ENCODE measurements at regions not wholly inside any gene's neighbourhood (a gene's known extent, or its start where the extent isn't known, plus 50 kb on each side); places are given as distances from the start of the nearest gene placed in this dataset.
"Not testable (repeated sequence)": the region's sequence is repeated elsewhere in the genome, so short reads cannot be mapped to it uniquely, and the experiment has no call there.

GRCh38 chr15:99467338-99467720, 98.5 kb upstream of the MEF2A start:
- H3K9me3 ChIP-seq (ENCODE audit: control insufficient read depth in 2 of 2, low read length in 2 of 2): peaks cover 8 to 12% of the 10 kb centered on the region in 2 experiments
- H3K27ac ChIP-seq (ENCODE audit: insufficient read depth, low read length, poor library complexity, severe bottlenecking): no peak overlapping the region
- H3K27me3 ChIP-seq (ENCODE audit: control insufficient read depth, insufficient read depth, low read length): no peaks in the 10 kb centered on the region
- H3K36me3 ChIP-seq (ENCODE audit: control insufficient read depth, insufficient read depth, low read length): no peaks in the 10 kb centered on the region
- H3K4me1 ChIP-seq (ENCODE audit: control insufficient read depth, insufficient read depth, low read length, poor library complexity, severe bottlenecking): no peaks in the 10 kb centered on the region
- ATAC-seq (ENCODE audit: low read depth in 2 of 2) (no peak), DNase-seq (no peak)
- Mint-ChIP-seq H3K9me3 (peaks cover 1 to 23% (median 11%) of the 10 kb centered on the region in 7 donors), H3K4me1 (peaks cover 0 to 2% (median 0%) of the 10 kb centered on the region in 4 donors), H3K27me3 (peaks cover 5% of the 10 kb centered on the region), H3K27ac (peak overlapping the region in 1 of 3 donors; percentile 20), H3K36me3 (no peaks in the 10 kb centered on the region), H3K4me3 (no peak overlapping the region)
- no peak overlapping the region for H3K4me3 ChIP-seq (ENCODE audit: low read depth, low read length)

- Histone ChIP-seq H3K9me3 (ENCODE audit: control insufficient read depth in 2 of 2, low read length in 2 of 2) (peaks cover 8 to 12% of the 10 kb centered on the region in 2 experiments), H3K36me3 (ENCODE audit: control insufficient read depth, insufficient read depth, low read length) (no peaks in the 10 kb centered on the region), H3K27ac (ENCODE audit: insufficient read depth, low read length, poor library complexity, severe bottlenecking) (no peak overlapping the region), H3K27me3 (ENCODE audit: control insufficient read depth, insufficient read depth, low read length) (no peaks in the 10 kb centered on the region), H3K4me3 (ENCODE audit: low read depth, low read length) (no peak overlapping the region), H3K4me1 (ENCODE audit: control insufficient read depth, insufficient read depth, low read length, poor library complexity, severe bottlenecking) (no peaks in the 10 kb centered on the region)
- Mint-ChIP-seq H3K9me3 (peaks cover 0 to 18% (median 8%) of the 10 kb centered on the region in 7 donors), H3K27me3 (peaks cover 5% of the 10 kb centered on the region), H3K4me3 (no peak overlapping the region), H3K27ac (peak overlapping the region in 1 of 3 donors; percentile 20), H3K4me1 (peaks cover 0 to 2% (median 0%) of the 10 kb centered on the region in 4 donors), H3K36me3 (no peaks in the 10 kb centered on the region)
- DNase-seq (no peak), ATAC-seq (ENCODE audit: low read depth in 2 of 2) (no peak)
Measured at GRCh38 chr15:99467853-99468464, 97.8 kb upstream of the MEF2A start.

GRCh38 chr15:99470204-99470603, 95.6 kb upstream of the MEF2A start:
- not testable (repeated sequence) for H3K9me3 ChIP-seq (ENCODE audit: control insufficient read depth in 2 of 2, low read length in 2 of 2); H3K4me1 ChIP-seq (ENCODE audit: control insufficient read depth, insufficient read depth, low read length, poor library complexity, severe bottlenecking); H3K27me3 ChIP-seq (ENCODE audit: control insufficient read depth, insufficient read depth, low read length); H3K36me3 Mint-ChIP-seq; H3K9me3 Mint-ChIP-seq; H3K4me3 ChIP-seq (ENCODE audit: low read depth, low read length); DNase-seq; ATAC-seq (ENCODE audit: low read depth in 2 of 2); H3K4me1 Mint-ChIP-seq; H3K27me3 Mint-ChIP-seq; H3K27ac ChIP-seq (ENCODE audit: insufficient read depth, low read length, poor library complexity, severe bottlenecking); H3K4me3 Mint-ChIP-seq; H3K36me3 ChIP-seq (ENCODE audit: control insufficient read depth, insufficient read depth, low read length)
- peak overlapping the region in 1 of 3 donors; percentile 10 for H3K27ac Mint-ChIP-seq

- Histone ChIP-seq H3K36me3 (ENCODE audit: control insufficient read depth, insufficient read depth, low read length) (no peaks in the 10 kb centered on the region), H3K4me1 (ENCODE audit: control insufficient read depth, insufficient read depth, low read length, poor library complexity, severe bottlenecking) (no peaks in the 10 kb centered on the region), H3K4me3 (ENCODE audit: low read depth, low read length) (no peak overlapping the region), H3K27ac (ENCODE audit: insufficient read depth, low read length, poor library complexity, severe bottlenecking) (no peak overlapping the region), H3K9me3 (ENCODE audit: control insufficient read depth in 2 of 2, low read length in 2 of 2) (no peaks in the 10 kb centered on the region), H3K27me3 (ENCODE audit: control insufficient read depth, insufficient read depth, low read length) (no peaks in the 10 kb centered on the region)
- DNase-seq (no peak), ATAC-seq (ENCODE audit: low read depth in 2 of 2) (no peak)
- Mint-ChIP-seq H3K27me3 (peaks cover 5% of the 10 kb centered on the region), H3K27ac (no peak overlapping the region), H3K4me1 (peaks cover 0 to 5% (median 2%) of the 10 kb centered on the region in 4 donors), H3K4me3 (no peak overlapping the region), H3K9me3 (no peaks in the 10 kb centered on the region), H3K36me3 (no peaks in the 10 kb centered on the region)
Measured at GRCh38 chr15:99472416-99473145, 93.2 kb upstream of the MEF2A start.

- DNase-seq (no peak), ATAC-seq (ENCODE audit: low read depth in 2 of 2) (no peak)
- H3K27ac ChIP-seq (ENCODE audit: insufficient read depth, low read length, poor library complexity, severe bottlenecking): no peak overlapping the region
- Mint-ChIP-seq H3K36me3 (no peaks in the 10 kb centered on the region), H3K9me3 (no peaks in the 10 kb centered on the region), H3K4me1 (peaks cover 0 to 9% (median 2%) of the 10 kb centered on the region in 4 donors), H3K27me3 (peaks cover 5% of the 10 kb centered on the region), H3K27ac (peak overlapping the region in 1 of 3 donors; percentile 32), H3K4me3 (no peak overlapping the region)
- no peaks in the 10 kb centered on the region for H3K27me3 ChIP-seq (ENCODE audit: control insufficient read depth, insufficient read depth, low read length)
- H3K36me3 ChIP-seq (ENCODE audit: control insufficient read depth, insufficient read depth, low read length): no peaks in the 10 kb centered on the region
- no peak overlapping the region for H3K4me3 ChIP-seq (ENCODE audit: low read depth, low read length)
- no peaks in the 10 kb centered on the region for H3K9me3 ChIP-seq (ENCODE audit: control insufficient read depth in 2 of 2, low read length in 2 of 2)
- H3K4me1 ChIP-seq (ENCODE audit: control insufficient read depth, insufficient read depth, low read length, poor library complexity, severe bottlenecking): no peaks in the 10 kb centered on the region
Measured at GRCh38 chr15:99473981-99474906, 91.5 kb upstream of the MEF2A start.

- Histone ChIP-seq H3K36me3 (ENCODE audit: control insufficient read depth, insufficient read depth, low read length) (no peaks in the 10 kb centered on the region), H3K27ac (ENCODE audit: insufficient read depth, low read length, poor library complexity, severe bottlenecking) (no peak overlapping the region), H3K9me3 (ENCODE audit: control insufficient read depth in 2 of 2, low read length in 2 of 2) (no peaks in the 10 kb centered on the region), H3K4me1 (ENCODE audit: control insufficient read depth, insufficient read depth, low read length, poor library complexity, severe bottlenecking) (no peaks in the 10 kb centered on the region), H3K4me3 (ENCODE audit: low read depth, low read length) (no peak overlapping the region), H3K27me3 (ENCODE audit: control insufficient read depth, insufficient read depth, low read length) (no peaks in the 10 kb centered on the region)
- Mint-ChIP-seq H3K4me1 (peaks cover 0 to 9% (median 2%) of the 10 kb centered on the region in 4 donors), H3K36me3 (no peaks in the 10 kb centered on the region), H3K27me3 (no peaks in the 10 kb centered on the region), H3K4me3 (no peak overlapping the region), H3K9me3 (no peaks in the 10 kb centered on the region), H3K27ac (no peak overlapping the region)
- DNase-seq: no peak
- no peak for ATAC-seq (ENCODE audit: low read depth in 2 of 2)
Measured at GRCh38 chr15:99474909-99475753, 90.7 kb upstream of the MEF2A start.

GRCh38 chr15:99475754-99476412, 89.9 kb upstream of the MEF2A start:
- DNase-seq: no peak
- H3K27me3 Mint-ChIP-seq: no peaks in the 10 kb centered on the region
- no peak overlapping the region for H3K27ac Mint-ChIP-seq
- H3K4me1 ChIP-seq (ENCODE audit: control insufficient read depth, insufficient read depth, low read length, poor library complexity, severe bottlenecking): no peaks in the 10 kb centered on the region
- peaks cover 0 to 9% (median 1%) of the 10 kb centered on the region in 4 donors for H3K4me1 Mint-ChIP-seq
- H3K4me3 Mint-ChIP-seq: no peak overlapping the region
- no peak overlapping the region for H3K4me3 ChIP-seq (ENCODE audit: low read depth, low read length)
- no peaks in the 10 kb centered on the region for H3K36me3 Mint-ChIP-seq
- no peaks in the 10 kb centered on the region for H3K36me3 ChIP-seq (ENCODE audit: control insufficient read depth, insufficient read depth, low read length)
- no peak for ATAC-seq (ENCODE audit: low read depth in 2 of 2)
- H3K27me3 ChIP-seq (ENCODE audit: control insufficient read depth, insufficient read depth, low read length): no peaks in the 10 kb centered on the region
- H3K9me3 Mint-ChIP-seq: no peaks in the 10 kb centered on the region
- H3K27ac ChIP-seq (ENCODE audit: insufficient read depth, low read length, poor library complexity, severe bottlenecking): no peak overlapping the region
- no peaks in the 10 kb centered on the region for H3K9me3 ChIP-seq (ENCODE audit: control insufficient read depth in 2 of 2, low read length in 2 of 2)

Measured in CD4-positive, CD25-positive, alpha-beta regulatory T cell (primary cell).